GM12878 (cell line): ENCODE measurements at regions not wholly inside any gene's neighbourhood (a gene's known extent, or its start where the extent isn't known, plus 50 kb on each side); places are given as distances from the start of the nearest gene placed in this dataset.

ENCODE experiments used
- CTCF ChIP-seq, 3 experiments: IDR thresholded peaks in 2 of 3; conservative IDR thresholded peaks in 1 of 3; 2 replicates each; pipeline ENCODE4 v1.5.1; 2011; ENCODE audit warnings: low read depth in 3 of 3, low read length in 3 of 3, mild to moderate bottlenecking in 3 of 3, control low read depth in 2 of 3, moderate library complexity in 2 of 3, inconsistent platforms in 1 of 3, mixed read lengths in 1 of 3; ENCODE audit not compliant: control insufficient read depth in 2 of 3, insufficient read depth in 1 of 3; ENCODE audit errors: extremely low read depth in 1 of 3
- JUND ChIP-seq: IDR thresholded peaks from 2 replicates; pipeline ENCODE4 v1.6.1; 2012; ENCODE audit warnings: low read depth, mild to moderate bottlenecking, low read length, improper control_type of control experiment, moderate library complexity
- MYC ChIP-seq: IDR thresholded peaks from 2 replicates; pipeline ENCODE4 v1.6.1; 2011; ENCODE audit warnings: mild to moderate bottlenecking, low read length, moderate library complexity, inconsistent platforms; ENCODE audit not compliant: insufficient read depth, insufficient replicate concordance, insufficient read length, severe bottlenecking

- TF ChIP-seq MYC, result no peak
- no peak for TF ChIP-seq CTCF (IDR thresholded peaks at IDR 0.05 in 2 of 3, conservative IDR thresholded peaks at IDR 0.05 in 1 of 3; ENCODE audit: control insufficient read depth in 2 of 3, extremely low read depth in 1 of 3, insufficient read depth in 1 of 3, low read depth in 3 of 3, low read length in 3 of 3)
- TF ChIP-seq JUND, result no peak
Observed at GRCh38 chr15:38961456-38961855, 396.8 kb upstream of the RASGRP1 start.
